Astrocyte of the spinal cord (primary cell): ENCODE measurements at regions not wholly inside any gene's neighbourhood (a gene's known extent, or its start where the extent isn't known, plus 50 kb on each side); places are given as distances from the start of the nearest gene placed in this dataset.

Experiments
- DNase-seq: peaks from one replicate; pipeline ENCODE4 v3.0.0; 2011; ENCODE audit warnings: low read depth, low spot score
- H3K4me3 ChIP-seq: 2 replicates; pipeline ENCODE4 v1.5.1; 2011; ENCODE audit warnings: low read depth, mild to moderate bottlenecking, low read length, moderate library complexity
- in situ Hi-C: cut with HindIII; loops from 2 replicates; pipeline ENCODE4 v1.10.0; 2017; ENCODE audit warnings: low sequenced_read_pairs
- TF ChIP-seq, protein P1 (sequence below): IDR thresholded peaks from 2 replicates; pipeline ENCODE4 v1.5.1; 2012; ENCODE audit warnings: low read depth, mild to moderate bottlenecking, low read length, inconsistent platforms

- H3K4me3 ChIP-seq: no peak overlapping the region
- TF ChIP-seq, protein P1, sequence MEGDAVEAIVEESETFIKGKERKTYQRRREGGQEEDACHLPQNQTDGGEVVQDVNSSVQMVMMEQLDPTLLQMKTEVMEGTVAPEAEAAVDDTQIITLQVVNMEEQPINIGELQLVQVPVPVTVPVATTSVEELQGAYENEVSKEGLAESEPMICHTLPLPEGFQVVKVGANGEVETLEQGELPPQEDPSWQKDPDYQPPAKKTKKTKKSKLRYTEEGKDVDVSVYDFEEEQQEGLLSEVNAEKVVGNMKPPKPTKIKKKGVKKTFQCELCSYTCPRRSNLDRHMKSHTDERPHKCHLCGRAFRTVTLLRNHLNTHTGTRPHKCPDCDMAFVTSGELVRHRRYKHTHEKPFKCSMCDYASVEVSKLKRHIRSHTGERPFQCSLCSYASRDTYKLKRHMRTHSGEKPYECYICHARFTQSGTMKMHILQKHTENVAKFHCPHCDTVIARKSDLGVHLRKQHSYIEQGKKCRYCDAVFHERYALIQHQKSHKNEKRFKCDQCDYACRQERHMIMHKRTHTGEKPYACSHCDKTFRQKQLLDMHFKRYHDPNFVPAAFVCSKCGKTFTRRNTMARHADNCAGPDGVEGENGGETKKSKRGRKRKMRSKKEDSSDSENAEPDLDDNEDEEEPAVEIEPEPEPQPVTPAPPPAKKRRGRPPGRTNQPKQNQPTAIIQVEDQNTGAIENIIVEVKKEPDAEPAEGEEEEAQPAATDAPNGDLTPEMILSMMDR: no peak
- in situ Hi-C loops: no loop called here
- DNase-seq: no peak
Measured at GRCh38 chr13:107836685-107837084, 378.7 kb downstream of the LIG4 start.

- no peak overlapping the region for H3K4me3 ChIP-seq
- TF ChIP-seq, protein P1: no peak
- peak; percentile 85 for DNase-seq
- in situ Hi-C loops: no loop called here
Measured at GRCh38 chr13:107835339-107836018, 379.9 kb downstream of the LIG4 start.

DNA sequence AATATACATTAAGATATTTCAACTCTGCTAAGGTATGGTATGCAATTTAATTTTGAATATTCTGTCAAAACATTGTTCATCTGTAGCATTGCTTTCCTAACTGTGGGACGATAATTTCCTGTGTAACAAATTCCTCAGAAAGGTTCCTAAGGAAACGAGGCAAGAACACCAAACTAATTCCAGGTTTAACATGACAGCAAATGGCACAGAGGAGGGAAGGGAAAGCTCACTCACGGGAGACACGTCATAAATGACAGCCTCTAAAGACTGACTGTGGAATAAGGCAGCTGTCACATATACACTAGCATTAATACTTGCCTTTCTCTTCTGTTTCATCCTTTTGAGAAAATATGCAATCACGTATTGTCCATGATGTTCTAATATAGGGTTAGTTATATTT is 380.6 kb downstream of the LIG4 start:
- TF ChIP-seq, protein P1: no peak
- H3K4me3 ChIP-seq: no peak overlapping the region
- in situ Hi-C loops: no loop called here
- DNase-seq: peak; percentile 24

GRCh38 chr13:107834281-107834680 is 381.1 kb downstream of the LIG4 start:
- peak; percentile 3 for DNase-seq
- TF ChIP-seq, protein P1: no peak
- H3K4me3 ChIP-seq: no peak overlapping the region
- in situ Hi-C loops: no loop called here

DNA sequence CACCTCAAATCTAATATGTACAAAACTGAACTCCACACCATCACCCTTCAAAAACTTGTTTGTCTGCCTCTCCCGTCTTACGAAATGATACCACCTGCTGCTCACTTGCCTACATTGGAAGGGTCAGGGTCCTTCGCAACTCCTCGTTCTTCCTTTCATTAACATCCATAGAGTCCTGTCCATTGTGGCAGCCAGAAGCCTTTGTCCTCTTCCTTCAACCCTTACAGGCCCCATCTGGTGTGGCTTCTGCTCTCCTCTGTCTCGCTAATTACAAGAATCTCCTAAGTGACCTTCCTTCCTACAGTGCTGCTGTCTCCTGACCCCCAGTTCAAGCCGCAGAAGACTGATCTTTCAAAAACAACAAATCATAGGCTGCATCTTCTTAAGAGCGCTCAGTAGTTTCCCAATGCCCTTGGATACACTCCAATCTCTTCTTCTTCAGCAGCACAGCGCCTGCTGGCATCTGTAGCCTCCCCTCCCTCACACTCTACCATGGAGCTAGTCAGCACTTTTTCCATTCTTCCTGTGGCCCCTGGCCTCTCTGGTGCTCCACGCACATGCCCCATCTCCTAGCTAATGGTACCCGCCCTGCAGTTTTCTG is 382.7 kb downstream of the LIG4 start:
- no peak for DNase-seq
- H3K4me3 ChIP-seq: no peak overlapping the region
- TF ChIP-seq, protein P1: no peak
- in situ Hi-C loops: no loop called here

DNA sequence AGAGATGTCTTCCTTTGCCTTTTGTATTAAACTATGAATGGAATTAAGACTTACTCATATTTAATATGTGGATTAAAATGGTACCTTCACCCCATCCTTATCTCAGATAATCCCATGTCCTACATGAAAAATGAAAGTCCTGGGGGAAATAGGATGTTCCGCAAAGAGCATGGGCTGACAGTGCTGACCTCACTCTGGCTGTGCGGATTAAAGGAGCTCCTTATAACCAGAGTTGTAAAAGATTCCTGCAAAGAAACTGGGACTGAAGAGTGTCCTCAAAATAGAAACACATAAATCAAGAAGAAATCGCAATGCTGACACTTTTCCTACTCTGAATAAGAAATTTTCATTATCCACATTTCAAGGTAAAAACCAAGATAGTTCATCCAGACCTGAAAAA is 384.5 kb downstream of the LIG4 start:
- no peak for DNase-seq
- in situ Hi-C loops: no loop called here
- TF ChIP-seq, protein P1: no peak
- no peak overlapping the region for H3K4me3 ChIP-seq
